NCI-H69 (cell line): ENCODE measurements at regions not wholly inside any gene's neighbourhood (a gene's known extent, or its start where the extent isn't known, plus 50 kb on each side); places are given as distances from the start of the nearest gene placed in this dataset.
A peak's percentile ranks its signal among the peaks of the same experiment; 100 is the strongest.

ENCODE experiments used
- DNase-seq: peaks from one replicate; lab custom pipeline; 2025; lab: John Stamatoyannopoulos, UW

GRCh38 chr16:35391328-35391727 lies 1931.9 kb downstream of the TP53TG3F start:
- DNase-seq: peak; percentile 37

- no peak for DNase-seq
Observed at GRCh38 chr16:35398180-35398579, 1938.8 kb downstream of the TP53TG3F start.

GRCh38 chr16:35399133-35399532 lies 1939.7 kb downstream of the TP53TG3F start:
- no peak for DNase-seq

- no peak for DNase-seq
Observed at GRCh38 chr16:35404273-35404672, 1944.9 kb downstream of the TP53TG3F start.

- DNase-seq: no peak
Observed at GRCh38 chr16:35405526-35405925, 1946.1 kb downstream of the TP53TG3F start.

GRCh38 chr16:35409503-35409902 lies 1950.1 kb downstream of the TP53TG3F start:
- no peak for DNase-seq

- no peak for DNase-seq
Observed at GRCh38 chr16:35410438-35410837, 1951.0 kb downstream of the TP53TG3F start.

GRCh38 chr16:35411156-35411555 lies 1951.7 kb downstream of the TP53TG3F start:
- DNase-seq: no peak

GRCh38 chr16:35414139-35414538 lies 1954.7 kb downstream of the TP53TG3F start:
- DNase-seq: no peak

- DNase-seq: no peak
Observed at GRCh38 chr16:35414563-35414962, 1955.2 kb downstream of the TP53TG3F start.

- DNase-seq: no peak
Observed at GRCh38 chr16:35425270-35425669, 1965.9 kb downstream of the TP53TG3F start.

- peak; percentile 4 for DNase-seq
Observed at GRCh38 chr16:35431829-35432663, 1972.6 kb downstream of the TP53TG3F start.

- no peak for DNase-seq
Observed at GRCh38 chr16:35440875-35441274, 1981.5 kb downstream of the TP53TG3F start.

- DNase-seq: no peak
Observed at GRCh38 chr16:35447010-35447558, 1987.7 kb downstream of the TP53TG3F start.

GRCh38 chr16:35449663-35450062 lies 1990.3 kb downstream of the TP53TG3F start:
- DNase-seq: no peak

GRCh38 chr16:35450648-35451047 lies 1991.2 kb downstream of the TP53TG3F start:
- DNase-seq: no peak

- DNase-seq: no peak
Observed at GRCh38 chr16:35452471-35452870, 1993.1 kb downstream of the TP53TG3F start.

- DNase-seq: no peak
Observed at GRCh38 chr16:35463358-35463757, 2003.9 kb downstream of the TP53TG3F start.

GRCh38 chr16:35480361-35480760 lies 2020.9 kb downstream of the TP53TG3F start:
- no peak for DNase-seq

GRCh38 chr16:35480988-35481387 lies 2021.6 kb downstream of the TP53TG3F start:
- DNase-seq: no peak

GRCh38 chr16:35485915-35486314 lies 2026.5 kb downstream of the TP53TG3F start:
- no peak for DNase-seq

- no peak for DNase-seq
Observed at GRCh38 chr16:35492225-35492624, 2032.8 kb downstream of the TP53TG3F start.

GRCh38 chr16:35497399-35497798 lies 2038.0 kb downstream of the TP53TG3F start:
- DNase-seq: no peak
